ENCODE measurements at regions not wholly inside any gene's neighbourhood (a gene's known extent, or its start where the extent isn't known, plus 50 kb on each side); places are given as distances from the start of the nearest gene placed in this dataset.

DNA sequence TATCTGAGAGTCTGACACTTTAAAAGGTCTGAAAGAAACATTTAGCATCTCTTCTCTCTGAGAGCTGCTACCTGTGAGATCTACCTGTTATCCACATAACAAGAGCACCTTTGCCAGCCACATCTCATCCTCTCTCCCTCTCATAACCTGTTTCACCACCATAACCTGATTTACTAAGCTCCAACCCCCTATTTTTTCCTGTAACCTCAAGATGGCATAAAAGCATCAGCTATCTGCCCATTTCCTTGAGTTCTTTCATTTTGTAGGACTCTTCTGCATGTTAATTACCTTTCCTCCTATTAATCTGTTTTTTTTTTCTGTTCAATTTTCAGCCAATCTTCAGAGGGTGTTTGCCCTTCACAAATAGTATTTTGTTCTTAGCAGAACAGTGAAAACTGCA, 136.5 kb upstream of the KCNK1 start:
- DNase-seq (ENCODE audit: low read depth in 1 of 2, low spot score in 1 of 2), result no peak
- TF ChIP-seq, protein P1, sequence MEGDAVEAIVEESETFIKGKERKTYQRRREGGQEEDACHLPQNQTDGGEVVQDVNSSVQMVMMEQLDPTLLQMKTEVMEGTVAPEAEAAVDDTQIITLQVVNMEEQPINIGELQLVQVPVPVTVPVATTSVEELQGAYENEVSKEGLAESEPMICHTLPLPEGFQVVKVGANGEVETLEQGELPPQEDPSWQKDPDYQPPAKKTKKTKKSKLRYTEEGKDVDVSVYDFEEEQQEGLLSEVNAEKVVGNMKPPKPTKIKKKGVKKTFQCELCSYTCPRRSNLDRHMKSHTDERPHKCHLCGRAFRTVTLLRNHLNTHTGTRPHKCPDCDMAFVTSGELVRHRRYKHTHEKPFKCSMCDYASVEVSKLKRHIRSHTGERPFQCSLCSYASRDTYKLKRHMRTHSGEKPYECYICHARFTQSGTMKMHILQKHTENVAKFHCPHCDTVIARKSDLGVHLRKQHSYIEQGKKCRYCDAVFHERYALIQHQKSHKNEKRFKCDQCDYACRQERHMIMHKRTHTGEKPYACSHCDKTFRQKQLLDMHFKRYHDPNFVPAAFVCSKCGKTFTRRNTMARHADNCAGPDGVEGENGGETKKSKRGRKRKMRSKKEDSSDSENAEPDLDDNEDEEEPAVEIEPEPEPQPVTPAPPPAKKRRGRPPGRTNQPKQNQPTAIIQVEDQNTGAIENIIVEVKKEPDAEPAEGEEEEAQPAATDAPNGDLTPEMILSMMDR (IDR thresholded peaks at IDR 0.05; ENCODE audit: low read depth, low read length), result no peak
- Histone ChIP-seq H3K27ac (no peak overlapping the region), H3K4me3 (no peak overlapping the region), H3K9me3 (ENCODE audit: low read depth) (no peaks in the 10 kb centered on the region), H3K36me3 (no peaks in the 10 kb centered on the region), H3K27me3 (no peaks in the 10 kb centered on the region), H3K4me1 (ENCODE audit: low read depth) (no peaks in the 10 kb centered on the region)

DNA sequence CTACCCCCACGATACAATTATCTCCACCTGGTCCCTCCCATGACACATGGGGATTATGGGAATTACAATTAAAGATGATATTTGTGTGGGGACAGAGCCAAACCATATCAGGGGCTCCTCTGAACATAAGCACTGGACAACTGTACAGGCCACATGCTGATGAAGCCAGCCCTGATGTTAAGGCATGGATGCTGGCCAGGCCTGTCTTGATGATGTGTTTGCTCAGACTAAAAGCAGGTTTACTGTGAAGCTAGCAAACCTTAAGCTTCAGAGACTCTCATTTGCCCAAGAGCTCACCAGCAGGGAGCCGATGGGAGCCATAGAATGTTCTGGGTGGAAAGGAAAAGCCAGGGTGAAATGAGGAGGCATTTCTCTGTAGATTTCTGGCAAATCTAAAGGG, 135.3 kb upstream of the KCNK1 start:
- DNase-seq (ENCODE audit: low read depth in 1 of 2, low spot score in 1 of 2), result no peak
- no peaks in the 10 kb centered on the region for H3K4me1 ChIP-seq (ENCODE audit: low read depth)
- H3K4me3 ChIP-seq, result no peak overlapping the region
- TF ChIP-seq, protein P1 (IDR thresholded peaks at IDR 0.05; ENCODE audit: low read depth, low read length), result no peak
- no peaks in the 10 kb centered on the region for H3K27me3 ChIP-seq
- no peaks in the 10 kb centered on the region for H3K9me3 ChIP-seq (ENCODE audit: low read depth)
- no peaks in the 10 kb centered on the region for H3K36me3 ChIP-seq
- H3K27ac ChIP-seq, result no peak overlapping the region

DNA sequence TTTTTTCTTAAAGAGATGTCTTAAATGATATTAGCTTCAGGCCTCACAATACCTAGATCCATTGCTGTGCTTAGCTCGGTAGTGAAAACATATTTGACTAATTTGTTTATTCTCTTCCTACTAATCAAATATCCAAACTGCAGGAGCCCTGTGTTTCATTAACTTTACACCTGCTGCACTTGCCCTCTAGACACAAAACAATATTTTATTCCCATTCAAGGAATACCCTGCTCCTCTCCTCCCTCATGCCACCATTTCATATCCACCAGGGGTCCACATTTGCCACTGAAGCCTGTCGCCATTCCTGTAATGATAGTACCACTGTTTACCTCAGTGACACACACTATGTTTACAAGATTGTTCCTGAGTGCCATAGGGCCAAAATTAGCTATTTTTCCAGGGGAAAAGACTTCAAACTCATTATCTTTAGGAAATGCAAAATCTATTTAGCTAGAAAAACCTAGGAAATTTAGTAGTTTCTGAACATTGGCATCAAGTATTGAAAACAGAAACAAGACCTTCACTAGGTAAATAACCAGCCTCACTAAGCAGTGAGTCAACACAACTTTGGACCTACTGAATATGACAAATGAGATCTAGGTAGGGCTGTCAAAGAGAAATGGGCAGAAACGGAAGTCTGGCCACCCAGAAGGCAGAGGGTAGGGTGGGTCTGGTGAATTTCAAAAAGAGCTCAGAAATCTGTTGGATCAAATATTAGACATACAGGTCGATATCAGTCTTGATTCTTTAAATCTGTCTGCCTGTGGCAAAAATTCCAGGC, 134.6 kb upstream of the KCNK1 start:
- Histone ChIP-seq H3K4me1 (ENCODE audit: low read depth) (no peaks in the 10 kb centered on the region), H3K36me3 (no peaks in the 10 kb centered on the region), H3K27ac (no peak overlapping the region), H3K27me3 (no peaks in the 10 kb centered on the region), H3K4me3 (no peak overlapping the region), H3K9me3 (ENCODE audit: low read depth) (no peaks in the 10 kb centered on the region)
- no peak for DNase-seq (ENCODE audit: low read depth in 1 of 2, low spot score in 1 of 2)
- TF ChIP-seq, protein P1 (IDR thresholded peaks at IDR 0.05; ENCODE audit: low read depth, low read length), result no peak

DNA sequence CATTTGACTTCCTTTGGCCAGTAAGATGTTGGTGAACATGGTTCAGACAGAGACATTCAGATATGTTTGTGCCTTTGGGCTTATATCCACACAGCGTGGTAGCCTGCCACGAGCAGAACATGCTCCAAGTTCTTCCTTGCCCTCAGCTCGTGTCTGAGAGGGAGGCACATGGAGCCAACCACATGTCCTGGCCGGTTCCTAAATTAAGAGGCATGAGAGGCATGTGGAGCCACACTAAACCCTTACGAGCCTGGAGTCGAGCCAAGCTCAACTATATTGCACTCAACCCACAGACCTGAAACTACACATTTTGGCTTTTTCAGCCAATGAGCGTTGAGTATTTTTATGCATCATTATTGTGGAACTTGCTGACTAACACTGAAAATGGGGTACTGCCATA, 133.7 kb upstream of the KCNK1 start:
- H3K36me3 ChIP-seq, result no peaks in the 10 kb centered on the region
- TF ChIP-seq, protein P1 (IDR thresholded peaks at IDR 0.05; ENCODE audit: low read depth, low read length), result no peak

DNA sequence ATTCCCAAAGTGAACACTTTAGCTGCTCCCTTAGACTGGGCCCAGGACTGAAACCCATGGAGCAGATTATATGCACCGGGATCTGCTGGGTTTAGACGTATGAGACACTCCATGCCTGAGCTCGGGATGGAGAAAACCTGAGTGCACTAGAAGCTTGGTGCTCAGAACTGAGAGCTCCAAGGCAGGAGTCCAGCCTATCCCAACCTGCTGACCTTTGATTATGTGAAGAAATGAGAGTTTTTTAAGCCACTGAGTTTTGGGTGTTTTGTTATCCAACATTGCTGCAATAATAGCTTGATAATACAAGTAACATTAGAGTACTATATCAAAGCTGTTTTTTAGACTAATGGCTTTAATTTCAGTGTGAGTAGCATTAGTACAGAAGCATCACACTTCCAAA, 131.5 kb upstream of the KCNK1 start:
- no peaks in the 10 kb centered on the region for H3K9me3 ChIP-seq (ENCODE audit: low read depth)
- TF ChIP-seq, protein P1 (IDR thresholded peaks at IDR 0.05; ENCODE audit: low read depth, low read length), result no peak
- no peaks in the 10 kb centered on the region for H3K27me3 ChIP-seq
- peaks cover 4% of the 10 kb centered on the region for H3K4me1 ChIP-seq (ENCODE audit: low read depth)
- H3K27ac ChIP-seq, result no peak overlapping the region
- H3K36me3 ChIP-seq, result no peaks in the 10 kb centered on the region
- DNase-seq (ENCODE audit: low read depth in 1 of 2, low spot score in 1 of 2), result no peak
- H3K4me3 ChIP-seq, result no peak overlapping the region

More for the DNA sequence above, 133.7 kb upstream of the KCNK1 start:
- H3K4me1 ChIP-seq (ENCODE audit: low read depth), result no peaks in the 10 kb centered on the region
- H3K4me3 ChIP-seq, result no peak overlapping the region
- no peaks in the 10 kb centered on the region for H3K9me3 ChIP-seq (ENCODE audit: low read depth)
- no peaks in the 10 kb centered on the region for H3K27me3 ChIP-seq
- H3K27ac ChIP-seq, result no peak overlapping the region
- DNase-seq (ENCODE audit: low read depth in 1 of 2, low spot score in 1 of 2), result no peak
